Hepatocyte (in vitro differentiated cells): ENCODE measurements at regions not wholly inside any gene's neighbourhood (a gene's known extent, or its start where the extent isn't known, plus 50 kb on each side); places are given as distances from the start of the nearest gene placed in this dataset.

ENCODE experiments used
- EZH2phosphoT487 ChIP-seq: fragments of 200-600 bp; sonication (generic); IDR thresholded peaks from one replicate; pipeline ENCODE4 v1.6.1; 2018; ENCODE audit warnings: antibody characterized with exemption, mild to moderate bottlenecking, low read depth, moderate library complexity; ENCODE audit not compliant: unreplicated experiment, severe bottlenecking
- TF ChIP-seq, protein P1 (sequence below): fragments of 200-600 bp; sonication (generic); IDR thresholded peaks from 2 replicates; pipeline ENCODE4 v1.5.1; 2016; ENCODE audit warnings: antibody characterized with exemption, mild to moderate bottlenecking; ENCODE audit not compliant: poor library complexity

DNA sequence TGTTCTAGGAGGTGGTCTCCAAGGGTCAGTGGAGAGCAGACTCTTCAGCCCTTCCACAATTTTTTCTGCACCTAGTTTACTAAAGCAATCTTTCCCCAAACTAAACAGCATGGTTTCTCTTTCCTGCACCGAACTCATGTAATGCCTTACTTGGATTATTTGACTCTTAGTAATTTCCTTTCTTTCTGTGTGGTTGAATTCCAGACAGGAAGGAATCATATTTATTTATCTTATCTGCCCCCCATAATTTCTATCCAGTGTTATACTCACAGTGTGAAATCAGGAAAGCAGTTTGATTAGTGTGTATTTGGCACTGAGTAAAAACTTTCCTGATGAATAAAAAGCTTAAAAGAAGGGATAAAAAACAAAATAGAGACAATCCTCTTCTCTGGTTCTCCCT is 140.3 kb upstream of the STMND1 start:
- TF ChIP-seq, protein P1, sequence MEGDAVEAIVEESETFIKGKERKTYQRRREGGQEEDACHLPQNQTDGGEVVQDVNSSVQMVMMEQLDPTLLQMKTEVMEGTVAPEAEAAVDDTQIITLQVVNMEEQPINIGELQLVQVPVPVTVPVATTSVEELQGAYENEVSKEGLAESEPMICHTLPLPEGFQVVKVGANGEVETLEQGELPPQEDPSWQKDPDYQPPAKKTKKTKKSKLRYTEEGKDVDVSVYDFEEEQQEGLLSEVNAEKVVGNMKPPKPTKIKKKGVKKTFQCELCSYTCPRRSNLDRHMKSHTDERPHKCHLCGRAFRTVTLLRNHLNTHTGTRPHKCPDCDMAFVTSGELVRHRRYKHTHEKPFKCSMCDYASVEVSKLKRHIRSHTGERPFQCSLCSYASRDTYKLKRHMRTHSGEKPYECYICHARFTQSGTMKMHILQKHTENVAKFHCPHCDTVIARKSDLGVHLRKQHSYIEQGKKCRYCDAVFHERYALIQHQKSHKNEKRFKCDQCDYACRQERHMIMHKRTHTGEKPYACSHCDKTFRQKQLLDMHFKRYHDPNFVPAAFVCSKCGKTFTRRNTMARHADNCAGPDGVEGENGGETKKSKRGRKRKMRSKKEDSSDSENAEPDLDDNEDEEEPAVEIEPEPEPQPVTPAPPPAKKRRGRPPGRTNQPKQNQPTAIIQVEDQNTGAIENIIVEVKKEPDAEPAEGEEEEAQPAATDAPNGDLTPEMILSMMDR = no peak
- TF ChIP-seq EZH2phosphoT487 = no peak
